ENCODE measurements at regions not wholly inside any gene's neighbourhood (a gene's known extent, or its start where the extent isn't known, plus 50 kb on each side); places are given as distances from the start of the nearest gene placed in this dataset.

GRCh38 chr2:123136419-123136818 is 888.7 kb upstream of the CNTNAP5 start:
- no peak for ATAC-seq (ENCODE audit: low FRiP score)
- no peak for TF ChIP-seq CTCF (IDR thresholded peaks at IDR 0.05)
- DNase-seq (ENCODE audit: low spot score) = no peak

GRCh38 chr2:123144082-123144481 is 881.0 kb upstream of the CNTNAP5 start:
- no peak for TF ChIP-seq CTCF (IDR thresholded peaks at IDR 0.05)
- no peak for ATAC-seq (ENCODE audit: low FRiP score)
- DNase-seq (ENCODE audit: low spot score) = no peak

GRCh38 chr2:123153041-123153440 is 872.0 kb upstream of the CNTNAP5 start:
- DNase-seq (ENCODE audit: low spot score) (no peak), ATAC-seq (ENCODE audit: low FRiP score) (no peak)
- no peak for TF ChIP-seq CTCF (IDR thresholded peaks at IDR 0.05)

GRCh38 chr2:123154195-123154594 is 870.9 kb upstream of the CNTNAP5 start:
- no peak for TF ChIP-seq CTCF (IDR thresholded peaks at IDR 0.05)
- DNase-seq (ENCODE audit: low spot score) (no peak), ATAC-seq (ENCODE audit: low FRiP score) (no peak)

GRCh38 chr2:123157016-123157415 is 868.1 kb upstream of the CNTNAP5 start:
- DNase-seq (ENCODE audit: low spot score) (no peak), ATAC-seq (ENCODE audit: low FRiP score) (no peak)
- TF ChIP-seq CTCF (IDR thresholded peaks at IDR 0.05) = no peak

- DNase-seq (ENCODE audit: low spot score) (no peak), ATAC-seq (ENCODE audit: low FRiP score) (no peak)
- TF ChIP-seq CTCF (IDR thresholded peaks at IDR 0.05) = no peak
Measured at GRCh38 chr2:123162400-123163016, 862.6 kb upstream of the CNTNAP5 start.

- DNase-seq (ENCODE audit: low spot score) (no peak), ATAC-seq (ENCODE audit: low FRiP score) (no peak)
- TF ChIP-seq CTCF (IDR thresholded peaks at IDR 0.05) = no peak
Measured at GRCh38 chr2:123163398-123163797, 861.7 kb upstream of the CNTNAP5 start.

Measured in omental fat pad (tissue), 3 donors.